C4-2B (cell line): ENCODE measurements at regions not wholly inside any gene's neighbourhood (a gene's known extent, or its start where the extent isn't known, plus 50 kb on each side); places are given as distances from the start of the nearest gene placed in this dataset.

Source experiments
- ZFX ChIP-seq: fragments of 450-650 bp; IDR thresholded peaks from 2 replicates; pipeline ENCODE4 v1.6.1; 2017
- TF ChIP-seq, protein P1 (sequence below): fragments of 450-650 bp; conservative IDR thresholded peaks from 2 replicates; pipeline ENCODE4 v1.5.1; 2017; ENCODE audit warnings: mild to moderate bottlenecking

DNA sequence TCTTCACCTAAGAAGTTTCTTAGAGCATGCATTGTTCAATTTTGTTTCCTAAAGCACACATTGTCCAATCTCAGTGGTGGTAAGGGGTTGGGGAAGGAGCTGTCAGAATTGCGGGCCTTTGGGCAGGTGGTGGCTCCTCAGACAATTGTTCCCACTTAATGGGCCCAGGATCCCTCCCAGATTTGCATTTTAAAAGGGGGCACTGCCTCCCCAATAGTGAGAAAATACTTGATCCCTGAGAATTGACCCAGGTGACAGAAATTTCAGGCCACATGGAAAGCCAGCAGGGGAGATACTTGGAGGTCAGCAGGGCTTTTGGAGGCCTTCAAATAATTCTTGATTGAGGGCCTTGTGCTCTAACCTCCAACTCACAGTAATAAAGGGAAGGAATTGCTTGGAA is 217.1 kb downstream of the ZNF674 start:
- TF ChIP-seq, protein P1, sequence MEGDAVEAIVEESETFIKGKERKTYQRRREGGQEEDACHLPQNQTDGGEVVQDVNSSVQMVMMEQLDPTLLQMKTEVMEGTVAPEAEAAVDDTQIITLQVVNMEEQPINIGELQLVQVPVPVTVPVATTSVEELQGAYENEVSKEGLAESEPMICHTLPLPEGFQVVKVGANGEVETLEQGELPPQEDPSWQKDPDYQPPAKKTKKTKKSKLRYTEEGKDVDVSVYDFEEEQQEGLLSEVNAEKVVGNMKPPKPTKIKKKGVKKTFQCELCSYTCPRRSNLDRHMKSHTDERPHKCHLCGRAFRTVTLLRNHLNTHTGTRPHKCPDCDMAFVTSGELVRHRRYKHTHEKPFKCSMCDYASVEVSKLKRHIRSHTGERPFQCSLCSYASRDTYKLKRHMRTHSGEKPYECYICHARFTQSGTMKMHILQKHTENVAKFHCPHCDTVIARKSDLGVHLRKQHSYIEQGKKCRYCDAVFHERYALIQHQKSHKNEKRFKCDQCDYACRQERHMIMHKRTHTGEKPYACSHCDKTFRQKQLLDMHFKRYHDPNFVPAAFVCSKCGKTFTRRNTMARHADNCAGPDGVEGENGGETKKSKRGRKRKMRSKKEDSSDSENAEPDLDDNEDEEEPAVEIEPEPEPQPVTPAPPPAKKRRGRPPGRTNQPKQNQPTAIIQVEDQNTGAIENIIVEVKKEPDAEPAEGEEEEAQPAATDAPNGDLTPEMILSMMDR = no peak
- TF ChIP-seq ZFX = no peak
